ENCODE measurements at regions not wholly inside any gene's neighbourhood (a gene's known extent, or its start where the extent isn't known, plus 50 kb on each side); places are given as distances from the start of the nearest gene placed in this dataset.

- no peak for DNase-seq
- Histone ChIP-seq H3K4me1 (ENCODE audit: control insufficient read depth, insufficient read depth, low read length, poor library complexity, severe bottlenecking) (no peaks in the 10 kb centered on the region), H3K27ac (ENCODE audit: insufficient read depth, low read length, poor library complexity, severe bottlenecking) (no peak overlapping the region)
These were observed 85.3 kb downstream of the MATN1 start for GRCh38 chr1:30638086-30638485.

GRCh38 chr1:30637183-30637980 lies 86.0 kb downstream of the MATN1 start:
- no peaks in the 10 kb centered on the region for H3K36me3 ChIP-seq (ENCODE audit: control insufficient read depth, insufficient read depth, low read length)
- no peak overlapping the region for H3K4me3 ChIP-seq (ENCODE audit: insufficient read depth, low read depth, low read length, poor library complexity, severe bottlenecking)
- no peak for DNase-seq
- no peaks in the 10 kb centered on the region for H3K4me1 ChIP-seq (ENCODE audit: control insufficient read depth, insufficient read depth, low read length, poor library complexity, severe bottlenecking)
- H3K27ac ChIP-seq (ENCODE audit: insufficient read depth, low read length, poor library complexity, severe bottlenecking): no peak overlapping the region
- H3K9me3 ChIP-seq (ENCODE audit: control insufficient read depth, low read length): no peaks in the 10 kb centered on the region
- H3K27me3 ChIP-seq (replicated peaks; ENCODE audit: control insufficient read depth, insufficient read depth, low read length, poor library complexity, severe bottlenecking): no peaks in the 10 kb centered on the region

More at GRCh38 chr1:30638086-30638485, 85.3 kb downstream of the MATN1 start:
- no peaks in the 10 kb centered on the region for H3K27me3 ChIP-seq (replicated peaks; ENCODE audit: control insufficient read depth, insufficient read depth, low read length, poor library complexity, severe bottlenecking)
- H3K36me3 ChIP-seq (ENCODE audit: control insufficient read depth, insufficient read depth, low read length): no peaks in the 10 kb centered on the region
- H3K4me3 ChIP-seq (ENCODE audit: insufficient read depth, low read depth, low read length, poor library complexity, severe bottlenecking): no peak overlapping the region
- no peaks in the 10 kb centered on the region for H3K9me3 ChIP-seq (ENCODE audit: control insufficient read depth, low read length)

- no peak for DNase-seq
These were observed 86.8 kb downstream of the MATN1 start for GRCh38 chr1:30636621-30637020.

GRCh38 chr1:30635391-30635975 lies 87.9 kb downstream of the MATN1 start:
- Histone ChIP-seq H3K4me3 (ENCODE audit: insufficient read depth, low read depth, low read length, poor library complexity, severe bottlenecking) (no peak overlapping the region), H3K9me3 (ENCODE audit: control insufficient read depth, low read length) (no peaks in the 10 kb centered on the region), H3K36me3 (ENCODE audit: control insufficient read depth, insufficient read depth, low read length) (no peaks in the 10 kb centered on the region), H3K27ac (ENCODE audit: insufficient read depth, low read length, poor library complexity, severe bottlenecking) (no peak overlapping the region), H3K27me3 (replicated peaks; ENCODE audit: control insufficient read depth, insufficient read depth, low read length, poor library complexity, severe bottlenecking) (no peaks in the 10 kb centered on the region), H3K4me1 (ENCODE audit: control insufficient read depth, insufficient read depth, low read length, poor library complexity, severe bottlenecking) (no peaks in the 10 kb centered on the region)
- DNase-seq: no peak

More at GRCh38 chr1:30636621-30637020, 86.8 kb downstream of the MATN1 start:
- H3K4me3 ChIP-seq (ENCODE audit: insufficient read depth, low read depth, low read length, poor library complexity, severe bottlenecking): no peak overlapping the region
- H3K27ac ChIP-seq (ENCODE audit: insufficient read depth, low read length, poor library complexity, severe bottlenecking): no peak overlapping the region
- H3K9me3 ChIP-seq (ENCODE audit: control insufficient read depth, low read length): no peaks in the 10 kb centered on the region
- H3K27me3 ChIP-seq (replicated peaks; ENCODE audit: control insufficient read depth, insufficient read depth, low read length, poor library complexity, severe bottlenecking): no peaks in the 10 kb centered on the region
- H3K36me3 ChIP-seq (ENCODE audit: control insufficient read depth, insufficient read depth, low read length): no peaks in the 10 kb centered on the region
- H3K4me1 ChIP-seq (ENCODE audit: control insufficient read depth, insufficient read depth, low read length, poor library complexity, severe bottlenecking): no peaks in the 10 kb centered on the region

GRCh38 chr1:30634507-30634906 lies 88.9 kb downstream of the MATN1 start:
- Histone ChIP-seq H3K36me3 (ENCODE audit: control insufficient read depth, insufficient read depth, low read length) (no peaks in the 10 kb centered on the region), H3K9me3 (ENCODE audit: control insufficient read depth, low read length) (no peaks in the 10 kb centered on the region), H3K27me3 (replicated peaks; ENCODE audit: control insufficient read depth, insufficient read depth, low read length, poor library complexity, severe bottlenecking) (no peaks in the 10 kb centered on the region), H3K4me1 (ENCODE audit: control insufficient read depth, insufficient read depth, low read length, poor library complexity, severe bottlenecking) (no peaks in the 10 kb centered on the region), H3K27ac (ENCODE audit: insufficient read depth, low read length, poor library complexity, severe bottlenecking) (no peak overlapping the region), H3K4me3 (ENCODE audit: insufficient read depth, low read depth, low read length, poor library complexity, severe bottlenecking) (no peak overlapping the region)
- DNase-seq: no peak

GRCh38 chr1:30633294-30633693 lies 90.1 kb downstream of the MATN1 start:
- Histone ChIP-seq H3K4me1 (ENCODE audit: control insufficient read depth, insufficient read depth, low read length, poor library complexity, severe bottlenecking) (no peaks in the 10 kb centered on the region), H3K27me3 (replicated peaks; ENCODE audit: control insufficient read depth, insufficient read depth, low read length, poor library complexity, severe bottlenecking) (no peaks in the 10 kb centered on the region), H3K4me3 (ENCODE audit: insufficient read depth, low read depth, low read length, poor library complexity, severe bottlenecking) (no peak overlapping the region), H3K9me3 (ENCODE audit: control insufficient read depth, low read length) (no peaks in the 10 kb centered on the region), H3K27ac (ENCODE audit: insufficient read depth, low read length, poor library complexity, severe bottlenecking) (no peak overlapping the region), H3K36me3 (ENCODE audit: control insufficient read depth, insufficient read depth, low read length) (no peaks in the 10 kb centered on the region)
- no peak for DNase-seq

- no peaks in the 10 kb centered on the region for H3K27me3 ChIP-seq (replicated peaks; ENCODE audit: control insufficient read depth, insufficient read depth, low read length, poor library complexity, severe bottlenecking)
- no peak for DNase-seq
These were observed 90.9 kb downstream of the MATN1 start for GRCh38 chr1:30632481-30632880.

GRCh38 chr1:30631700-30632099 lies 91.7 kb downstream of the MATN1 start:
- no peak for DNase-seq
- Histone ChIP-seq H3K27me3 (replicated peaks; ENCODE audit: control insufficient read depth, insufficient read depth, low read length, poor library complexity, severe bottlenecking) (no peaks in the 10 kb centered on the region), H3K4me1 (ENCODE audit: control insufficient read depth, insufficient read depth, low read length, poor library complexity, severe bottlenecking) (no peaks in the 10 kb centered on the region), H3K9me3 (ENCODE audit: control insufficient read depth, low read length) (no peaks in the 10 kb centered on the region), H3K4me3 (ENCODE audit: insufficient read depth, low read depth, low read length, poor library complexity, severe bottlenecking) (no peak overlapping the region), H3K27ac (ENCODE audit: insufficient read depth, low read length, poor library complexity, severe bottlenecking) (no peak overlapping the region), H3K36me3 (ENCODE audit: control insufficient read depth, insufficient read depth, low read length) (no peaks in the 10 kb centered on the region)

More at GRCh38 chr1:30632481-30632880, 90.9 kb downstream of the MATN1 start:
- no peaks in the 10 kb centered on the region for H3K9me3 ChIP-seq (ENCODE audit: control insufficient read depth, low read length)
- no peak overlapping the region for H3K27ac ChIP-seq (ENCODE audit: insufficient read depth, low read length, poor library complexity, severe bottlenecking)
- H3K4me1 ChIP-seq (ENCODE audit: control insufficient read depth, insufficient read depth, low read length, poor library complexity, severe bottlenecking): no peaks in the 10 kb centered on the region
- H3K4me3 ChIP-seq (ENCODE audit: insufficient read depth, low read depth, low read length, poor library complexity, severe bottlenecking): no peak overlapping the region
- no peaks in the 10 kb centered on the region for H3K36me3 ChIP-seq (ENCODE audit: control insufficient read depth, insufficient read depth, low read length)

GRCh38 chr1:30629501-30629900 lies 93.9 kb downstream of the MATN1 start:
- no peak for DNase-seq
- Histone ChIP-seq H3K9me3 (ENCODE audit: control insufficient read depth, low read length) (no peaks in the 10 kb centered on the region), H3K27ac (ENCODE audit: insufficient read depth, low read length, poor library complexity, severe bottlenecking) (no peak overlapping the region), H3K36me3 (ENCODE audit: control insufficient read depth, insufficient read depth, low read length) (no peaks in the 10 kb centered on the region), H3K4me1 (ENCODE audit: control insufficient read depth, insufficient read depth, low read length, poor library complexity, severe bottlenecking) (no peaks in the 10 kb centered on the region), H3K27me3 (replicated peaks; ENCODE audit: control insufficient read depth, insufficient read depth, low read length, poor library complexity, severe bottlenecking) (no peaks in the 10 kb centered on the region), H3K4me3 (ENCODE audit: insufficient read depth, low read depth, low read length, poor library complexity, severe bottlenecking) (no peak overlapping the region)

- no peak for DNase-seq
- H3K9me3 ChIP-seq (ENCODE audit: control insufficient read depth, low read length): no peaks in the 10 kb centered on the region
- H3K36me3 ChIP-seq (ENCODE audit: control insufficient read depth, insufficient read depth, low read length): no peaks in the 10 kb centered on the region
- H3K4me1 ChIP-seq (ENCODE audit: control insufficient read depth, insufficient read depth, low read length, poor library complexity, severe bottlenecking): no peaks in the 10 kb centered on the region
- no peak overlapping the region for H3K4me3 ChIP-seq (ENCODE audit: insufficient read depth, low read depth, low read length, poor library complexity, severe bottlenecking)
- no peak overlapping the region for H3K27ac ChIP-seq (ENCODE audit: insufficient read depth, low read length, poor library complexity, severe bottlenecking)
- no peaks in the 10 kb centered on the region for H3K27me3 ChIP-seq (replicated peaks; ENCODE audit: control insufficient read depth, insufficient read depth, low read length, poor library complexity, severe bottlenecking)
These were observed 95.4 kb downstream of the MATN1 start for GRCh38 chr1:30627994-30628393.
